WTC11 (cell line): ENCODE measurements at regions not wholly inside any gene's neighbourhood (a gene's known extent, or its start where the extent isn't known, plus 50 kb on each side); places are given as distances from the start of the nearest gene placed in this dataset.
A peak's percentile ranks its signal among the peaks of the same experiment; 100 is the strongest.

Source experiments
- ATAC-seq: fragments of 200-7000 bp; cut with Tn5 transposase; 2 replicates; pipeline ENCODE4 v1.10.0; 2021; ENCODE audit warnings: mild to moderate bottlenecking, moderate library complexity
- CTCF ChIA-PET: fragments of 300-600 bp; sonication (Branson Sonifier 250); formaldehyde crosslinking; loops from one replicate; lab custom pipeline; 2021; ENCODE audit warnings: antibody characterized with exemption; lab: Charles Lee
- POLR2A ChIA-PET: fragments of 350-600 bp; sonication (Branson Sonifier 250); formaldehyde crosslinking; loops from one replicate; lab custom pipeline; 2021; ENCODE audit warnings: antibody characterized with exemption; lab: Charles Lee
- DNase-seq: peaks from one replicate; pipeline ENCODE4 v3.0.0; 2021; ENCODE audit warnings: low spot score
- H3K27ac Mint-ChIP-seq: 2 replicates; pipeline ENCODE4 v1.8.0; 2021; ENCODE audit warnings: mixed read lengths
- H3K27me3 Mint-ChIP-seq: 2 replicates; pipeline ENCODE4 v1.8.0; 2021; ENCODE audit warnings: low read depth, mild to moderate bottlenecking, moderate library complexity, mixed read lengths
- H3K36me3 Mint-ChIP-seq: 2 replicates; pipeline ENCODE4 v1.8.0; 2021; ENCODE audit warnings: mixed read lengths
- H3K4me1 Mint-ChIP-seq: 2 replicates; pipeline ENCODE4 v1.8.0; 2022; ENCODE audit warnings: mixed read lengths
- H3K4me3 Mint-ChIP-seq: 2 replicates; pipeline ENCODE4 v1.8.0; 2021; ENCODE audit warnings: mild to moderate bottlenecking, moderate library complexity, mixed read lengths
- H3K9me3 Mint-ChIP-seq: 2 replicates; pipeline ENCODE4 v1.8.0; 2021; ENCODE audit warnings: mixed read lengths
- CBFB ChIP-seq: sonication (generic); formaldehyde crosslinking; IDR thresholded peaks from 2 replicates; pipeline ENCODE4 v1.8.1; 2022; ENCODE audit warnings: mild to moderate bottlenecking, low read depth, missing genetic modification reagents
- CDX4 ChIP-seq: fragments of 250-450 bp; sonication (Bioruptor Pico); IDR thresholded peaks from 2 replicates; pipeline ENCODE4 v1.9.0; 2021; ENCODE audit warnings: moderate library complexity, mild to moderate bottlenecking, inconsistent platforms, borderline replicate concordance
- CREB1 ChIP-seq: sonication (generic); formaldehyde crosslinking; IDR thresholded peaks from 2 replicates; pipeline ENCODE4 v1.8.0; 2023; ENCODE audit warnings: mild to moderate bottlenecking, missing genetic modification reagents
- E2F4 ChIP-seq: sonication (generic); formaldehyde crosslinking; IDR thresholded peaks from 2 replicates; pipeline ENCODE4 v1.8.1; 2022; ENCODE audit warnings: low read depth, mild to moderate bottlenecking, moderate library complexity, missing genetic modification reagents, borderline replicate concordance
- FOXP4 ChIP-seq: sonication (generic); formaldehyde crosslinking; IDR thresholded peaks from 2 replicates; pipeline ENCODE4 v1.8.0; 2022; ENCODE audit warnings: mild to moderate bottlenecking, missing genetic modification reagents
- MXD4 ChIP-seq: fragments of 250-450 bp; sonication (Bioruptor Pico); IDR thresholded peaks from 2 replicates; pipeline ENCODE4 v1.8.0; 2021; ENCODE audit warnings: mild to moderate bottlenecking, moderate library complexity, borderline replicate concordance
- SMAD4 ChIP-seq: sonication (generic); formaldehyde crosslinking; IDR thresholded peaks from 2 replicates; pipeline ENCODE4 v1.8.0; 2022; ENCODE audit warnings: mild to moderate bottlenecking, missing genetic modification reagents
- TCF7 ChIP-seq: sonication (generic); formaldehyde crosslinking; IDR thresholded peaks from 2 replicates; pipeline ENCODE4 v1.8.0; 2022; ENCODE audit warnings: mild to moderate bottlenecking, low read depth, missing genetic modification reagents, moderate library complexity
- TEAD4 ChIP-seq: sonication (generic); formaldehyde crosslinking; IDR thresholded peaks from 2 replicates; pipeline ENCODE4 v1.8.0; 2022; ENCODE audit warnings: mild to moderate bottlenecking, missing genetic modification reagents
- ZNF396 ChIP-seq: fragments of 250-450 bp; sonication (Bioruptor Pico); IDR thresholded peaks from 2 replicates; pipeline ENCODE4 v1.8.0; 2021; ENCODE audit warnings: mild to moderate bottlenecking, moderate library complexity, borderline replicate concordance
- ZNF416 ChIP-seq: fragments of 250-450 bp; sonication (Bioruptor Pico); IDR thresholded peaks from 2 replicates; pipeline ENCODE4 v1.9.0; 2021; ENCODE audit warnings: mild to moderate bottlenecking, inconsistent platforms
- TF ChIP-seq, protein P1 (sequence below): sonication (generic); formaldehyde crosslinking; IDR thresholded peaks from 2 replicates; pipeline ENCODE4 v1.8.1; 2022; ENCODE audit warnings: missing genetic modification reagents, borderline replicate concordance

DNA sequence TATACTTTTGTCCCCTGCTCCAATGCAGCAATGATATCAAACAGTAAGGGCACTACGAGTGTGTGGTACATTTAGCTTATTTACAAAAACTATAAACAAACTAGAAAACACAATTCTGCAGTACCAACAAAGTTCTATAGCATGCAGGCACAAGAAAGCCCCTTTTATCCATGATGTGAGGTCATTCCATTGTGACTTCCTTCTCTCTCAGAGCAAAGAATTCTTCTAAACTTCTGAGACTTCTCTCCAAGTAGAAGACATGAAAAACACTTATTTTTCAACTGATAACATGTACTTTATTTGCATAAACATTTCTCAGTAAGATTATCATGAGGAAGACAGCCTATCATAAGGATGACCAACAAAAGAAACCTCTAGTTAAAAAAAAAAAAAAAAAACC, 569.8 kb downstream of the TLE1 start (continued):
- no peak for TF ChIP-seq CDX4
- TF ChIP-seq, protein P1, sequence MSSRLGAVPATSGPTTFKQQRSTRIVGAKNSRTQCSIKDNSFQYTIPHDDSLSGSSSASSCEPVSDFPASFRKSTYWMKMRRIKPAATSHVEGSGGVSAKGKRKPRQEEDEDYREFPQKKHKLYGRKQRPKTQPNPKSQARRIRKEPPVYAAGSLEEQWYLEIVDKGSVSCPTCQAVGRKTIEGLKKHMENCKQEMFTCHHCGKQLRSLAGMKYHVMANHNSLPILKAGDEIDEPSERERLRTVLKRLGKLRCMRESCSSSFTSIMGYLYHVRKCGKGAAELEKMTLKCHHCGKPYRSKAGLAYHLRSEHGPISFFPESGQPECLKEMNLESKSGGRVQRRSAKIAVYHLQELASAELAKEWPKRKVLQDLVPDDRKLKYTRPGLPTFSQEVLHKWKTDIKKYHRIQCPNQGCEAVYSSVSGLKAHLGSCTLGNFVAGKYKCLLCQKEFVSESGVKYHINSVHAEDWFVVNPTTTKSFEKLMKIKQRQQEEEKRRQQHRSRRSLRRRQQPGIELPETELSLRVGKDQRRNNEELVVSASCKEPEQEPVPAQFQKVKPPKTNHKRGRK (CRISPR knock-in tag) = no peak
- TF ChIP-seq, all 79 proteins: peak for 0

DNA sequence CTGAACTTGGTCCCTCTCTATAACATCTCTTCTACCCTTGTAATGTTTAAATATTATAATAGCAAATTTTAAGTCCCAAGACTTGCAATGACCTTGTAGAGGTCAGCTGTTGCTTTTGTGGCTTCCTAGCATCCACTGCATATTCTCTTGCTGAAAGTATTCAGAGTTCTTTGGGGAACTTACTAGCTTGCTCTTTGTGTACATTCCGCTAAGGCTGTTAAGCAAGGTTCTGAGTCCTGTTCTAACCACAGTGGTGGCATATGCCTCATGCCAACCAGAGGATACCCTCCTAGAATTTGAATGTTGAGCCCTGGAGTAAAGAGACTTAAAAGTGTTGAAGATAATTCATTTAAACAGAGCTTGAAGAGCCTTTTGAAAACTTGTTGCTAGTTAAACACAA, 570.9 kb downstream of the TLE1 start:
- no peak overlapping the region for H3K4me3 Mint-ChIP-seq
- ChIA-PET CTCF (no interaction called here), POLR2A (no interaction called here)
- H3K9me3 Mint-ChIP-seq = peaks cover 4% of the 10 kb centered on the region
- no peak for ATAC-seq
- no peaks in the 10 kb centered on the region for H3K36me3 Mint-ChIP-seq
- H3K27me3 Mint-ChIP-seq = no peaks in the 10 kb centered on the region
- no peak for DNase-seq
- H3K27ac Mint-ChIP-seq = no peak overlapping the region
- TF ChIP-seq SMAD4 (CRISPR knock-in tag) = no peak
- TF ChIP-seq TCF7 = no peak
- no peak for TF ChIP-seq FOXP4 (CRISPR knock-in tag)
- TF ChIP-seq E2F4 = no peak
- TF ChIP-seq MXD4 = no peak
- H3K4me1 Mint-ChIP-seq = peaks cover 26% of the 10 kb centered on the region

DNA sequence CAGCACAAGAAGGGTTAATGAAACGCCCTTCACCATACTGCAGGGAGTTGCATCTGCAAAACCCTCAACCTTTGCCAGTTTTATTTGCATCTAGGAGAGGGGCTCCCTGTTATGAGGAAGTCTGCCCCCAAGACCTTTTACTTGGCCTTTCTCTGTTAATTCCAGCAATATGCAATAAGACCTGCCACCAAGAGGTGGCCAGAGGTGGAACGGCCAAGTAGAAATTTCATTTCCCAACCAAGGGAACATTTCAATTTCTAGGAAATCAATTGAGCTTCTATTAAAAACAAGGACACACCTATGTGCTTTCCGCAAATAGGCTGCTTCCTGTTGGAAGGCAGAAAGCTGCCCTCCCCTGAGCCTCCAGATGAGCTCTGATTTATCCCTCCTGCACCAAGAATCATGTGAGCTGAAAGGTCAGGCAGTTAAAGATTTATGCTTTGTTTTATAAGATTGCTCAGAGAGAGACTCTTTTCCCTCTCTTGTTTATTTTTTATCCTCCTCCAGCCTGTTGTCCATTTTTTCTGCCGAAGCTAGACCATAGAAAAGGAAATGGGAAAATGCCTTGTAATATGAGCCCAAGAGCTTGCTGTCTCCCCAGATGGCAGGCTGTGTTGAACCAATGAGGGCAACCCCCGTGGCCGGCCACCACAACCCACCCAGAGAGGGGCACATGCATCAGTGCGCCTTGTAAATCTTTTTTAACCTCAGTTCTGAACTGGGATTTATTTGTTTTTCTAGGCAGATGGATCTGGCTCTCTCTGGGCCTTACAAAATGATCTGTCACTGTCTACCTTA, 572.8 kb downstream of the TLE1 start:
- no peak for DNase-seq
- peak; percentile 36; the same call in 1 of the 2 replicates for ATAC-seq
- ChIA-PET POLR2A (no interaction called here), CTCF (no interaction called here)
- no peaks in the 10 kb centered on the region for H3K36me3 Mint-ChIP-seq
- H3K9me3 Mint-ChIP-seq = no peaks in the 10 kb centered on the region
- TF ChIP-seq CBFB (CRISPR knock-in tag) = no peak
- no peak for TF ChIP-seq ZNF416
- TF ChIP-seq CREB1 = no peak
- no peak for TF ChIP-seq TEAD4 (CRISPR knock-in tag)
- H3K4me1 Mint-ChIP-seq = peaks cover 45% of the 10 kb centered on the region
- no peak overlapping the region for H3K27ac Mint-ChIP-seq
- no peak overlapping the region for H3K4me3 Mint-ChIP-seq
- H3K27me3 Mint-ChIP-seq = no peaks in the 10 kb centered on the region

- H3K4me3 Mint-ChIP-seq = no peak overlapping the region
- ChIA-PET POLR2A (no interaction called here), CTCF (interaction anchor here (2.4 kb wide), 1 partner anchor 9 kb away, joined by 7 read pairs; no protein-coding TSS in a partner anchor)
- DNase-seq (no peak), ATAC-seq (no peak)
- H3K4me1 Mint-ChIP-seq = peaks cover 53% of the 10 kb centered on the region
- H3K9me3 Mint-ChIP-seq = no peaks in the 10 kb centered on the region
- H3K27ac Mint-ChIP-seq = no peak overlapping the region; the same call in 1 of the 2 replicates
- TF ChIP-seq CBFB (CRISPR knock-in tag) (no peak), ZNF396 (CRISPR knock-in tag) (no peak)
- no peaks in the 10 kb centered on the region for H3K36me3 Mint-ChIP-seq
- H3K27me3 Mint-ChIP-seq = no peaks in the 10 kb centered on the region; the same call in 1 of the 2 replicates
Observed at GRCh38 chr9:81113453-81114124, 575.8 kb downstream of the TLE1 start.
